HS-27A (cell line): ENCODE measurements at regions not wholly inside any gene's neighbourhood (a gene's known extent, or its start where the extent isn't known, plus 50 kb on each side); places are given as distances from the start of the nearest gene placed in this dataset.

Experiments used
- DNase-seq: peaks from one replicate; pipeline ENCODE4 v3.0.0-alpha.2; 2012; ENCODE audit warnings: low read depth, missing footprints

DNA sequence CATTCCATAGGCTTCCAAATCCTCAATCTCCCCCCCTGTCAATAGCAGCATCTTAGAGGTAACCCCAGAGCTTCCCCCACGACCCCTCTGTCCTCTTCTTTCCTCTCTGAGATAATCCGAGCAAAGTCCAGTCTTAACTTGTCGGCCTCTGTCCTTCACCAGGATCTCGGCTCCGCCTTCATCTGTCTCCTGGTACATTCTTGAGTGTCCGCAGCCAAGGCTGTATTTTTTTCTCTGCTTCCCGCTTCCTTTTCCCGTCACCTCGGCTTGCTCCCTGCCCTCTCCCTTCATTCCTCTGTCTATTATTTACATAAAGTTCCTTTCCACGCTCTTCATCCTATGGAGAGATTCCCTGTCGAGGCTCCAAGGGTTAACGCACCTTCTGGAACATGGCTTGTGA is 153.9 kb upstream of the GSC start:
- DNase-seq = no peak

GRCh38 chr14:94922595-94923239 is 152.8 kb upstream of the GSC start:
- no peak for DNase-seq

GRCh38 chr14:94921882-94922585 is 152.1 kb upstream of the GSC start:
- DNase-seq = no peak

DNA sequence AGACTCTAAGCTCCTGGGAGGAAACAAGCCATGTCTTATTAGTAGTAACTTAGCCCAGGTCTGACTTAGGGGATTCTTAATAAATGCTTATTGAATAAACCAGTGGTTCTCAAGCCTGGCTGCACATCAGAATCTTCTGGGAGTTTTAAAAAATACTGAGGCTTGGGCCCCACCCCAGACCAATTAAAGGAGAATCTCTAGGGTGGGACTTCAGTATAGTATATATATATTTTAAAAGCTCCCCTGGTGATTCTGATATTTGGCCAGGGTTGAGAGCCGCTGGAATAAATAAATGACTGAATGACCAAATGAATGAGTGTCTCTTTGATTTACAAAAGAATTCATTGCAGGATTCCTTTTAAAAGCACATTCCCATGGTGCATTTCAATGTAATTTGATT is 151.5 kb upstream of the GSC start:
- DNase-seq = no peak

DNA sequence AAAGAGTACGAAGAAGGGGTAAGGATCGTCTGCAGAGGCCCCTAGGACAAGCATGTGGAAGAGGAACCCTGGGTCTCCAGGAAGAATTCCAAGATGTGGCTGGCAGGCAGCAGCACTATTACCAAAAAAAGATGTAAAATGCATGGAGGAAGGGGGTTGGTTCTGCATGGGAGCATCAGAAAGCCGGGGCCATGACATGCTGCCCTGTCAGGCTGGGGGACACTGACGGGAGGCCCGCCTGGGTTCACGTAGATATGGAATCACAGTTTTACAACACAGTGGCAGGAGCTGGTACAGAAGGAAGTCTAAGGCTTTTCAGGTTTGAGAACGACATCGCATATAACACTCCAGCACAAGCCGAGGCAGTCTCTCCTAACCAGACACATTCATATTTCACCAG is 150.0 kb upstream of the GSC start:
- DNase-seq = no peak

DNA sequence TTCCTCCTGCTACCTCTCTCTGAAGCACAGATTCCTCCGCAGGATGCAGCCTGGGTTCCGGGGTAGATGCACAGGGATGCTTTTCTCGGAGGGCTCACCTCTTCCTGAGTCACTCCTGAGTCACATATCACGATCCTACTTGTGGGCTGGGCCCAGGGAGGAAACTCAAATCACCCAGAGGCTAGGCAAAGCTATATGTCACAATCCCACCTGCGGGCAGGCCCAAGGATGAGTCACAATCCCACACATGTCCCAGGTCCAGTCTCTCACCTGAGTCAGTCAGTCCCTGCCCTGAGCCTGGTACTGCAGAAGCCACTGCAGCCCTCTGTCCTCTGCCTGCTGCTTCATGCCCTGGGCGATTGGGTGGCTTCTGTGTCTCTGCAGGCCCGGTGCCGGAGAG is 149.0 kb upstream of the GSC start:
- no peak for DNase-seq

- no peak for DNase-seq
These were observed 147.2 kb upstream of the GSC start for GRCh38 chr14:94917041-94917600.

- DNase-seq = no peak
These were observed 144.3 kb upstream of the GSC start for GRCh38 chr14:94914191-94914590.

- no peak for DNase-seq
These were observed 137.8 kb upstream of the GSC start for GRCh38 chr14:94907626-94908261.

DNA sequence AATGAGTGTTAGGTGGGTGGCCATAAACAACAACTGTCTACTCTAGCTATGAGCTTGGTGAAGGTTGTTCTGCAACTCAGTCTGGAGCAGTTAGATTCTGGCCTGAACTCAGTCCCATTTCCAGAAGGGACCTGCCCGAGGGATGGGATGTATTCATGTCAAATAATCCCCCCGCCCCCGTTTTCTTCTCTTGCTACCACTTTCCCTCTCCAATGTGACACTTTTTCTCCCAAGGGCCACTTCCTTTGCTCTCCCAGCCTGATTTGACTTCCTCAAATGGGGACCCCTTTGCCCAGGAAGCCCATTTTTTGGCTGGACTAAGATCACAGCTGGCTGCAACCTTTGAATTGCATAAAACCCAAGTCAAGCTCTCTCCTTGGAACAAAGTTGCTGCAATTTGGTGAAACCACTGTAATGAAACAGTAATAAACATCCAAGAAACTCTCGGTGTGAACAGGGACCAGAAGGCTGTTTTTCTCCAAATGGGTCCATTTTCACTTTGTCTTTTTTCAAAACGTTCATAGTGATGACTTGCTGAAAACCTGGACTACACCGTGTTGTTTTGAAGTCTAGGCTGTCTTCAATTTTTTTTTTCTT is 137.2 kb upstream of the GSC start:
- no peak for DNase-seq

- DNase-seq = no peak
These were observed 136.7 kb upstream of the GSC start for GRCh38 chr14:94906577-94906976.

DNA sequence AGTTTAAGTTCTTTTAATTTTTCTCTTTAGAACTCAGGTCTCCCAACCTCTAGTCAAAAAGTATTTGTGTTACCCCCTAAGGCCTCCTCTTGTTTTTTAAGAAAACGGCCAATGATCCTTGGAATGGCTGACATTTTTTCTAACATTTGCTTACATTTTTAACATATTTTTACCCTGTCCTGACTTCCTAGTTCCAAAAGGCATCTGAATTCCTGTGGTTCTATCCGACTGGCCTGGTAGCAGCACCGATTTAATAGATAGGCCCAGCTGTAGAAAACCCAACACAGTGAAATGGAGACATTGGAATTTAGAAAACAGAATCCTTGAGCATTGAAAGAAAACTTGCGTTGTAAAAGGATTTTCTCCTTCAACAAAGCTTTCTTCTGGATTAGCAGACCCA is 134.7 kb upstream of the GSC start:
- peak; percentile 11 for DNase-seq

DNA sequence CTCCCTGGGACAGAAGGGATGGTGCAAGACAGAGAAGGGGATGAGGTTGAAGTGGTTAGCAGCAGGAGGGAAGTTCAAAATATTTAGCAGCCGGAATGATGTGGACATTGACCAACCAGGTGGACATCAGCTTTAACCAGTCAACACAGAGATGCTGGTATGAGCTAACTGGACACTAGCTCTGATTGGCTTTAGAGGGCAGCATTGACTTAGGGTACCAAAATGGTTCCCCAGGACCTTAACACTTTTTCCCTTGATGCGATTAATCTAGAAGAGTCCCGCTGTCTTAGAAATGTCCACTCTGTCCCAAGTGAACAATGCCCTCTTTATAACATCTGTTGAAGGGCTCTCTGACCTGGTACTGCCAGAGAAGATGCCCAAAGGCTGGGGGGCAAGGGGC is 134.0 kb upstream of the GSC start:
- DNase-seq = no peak

DNA sequence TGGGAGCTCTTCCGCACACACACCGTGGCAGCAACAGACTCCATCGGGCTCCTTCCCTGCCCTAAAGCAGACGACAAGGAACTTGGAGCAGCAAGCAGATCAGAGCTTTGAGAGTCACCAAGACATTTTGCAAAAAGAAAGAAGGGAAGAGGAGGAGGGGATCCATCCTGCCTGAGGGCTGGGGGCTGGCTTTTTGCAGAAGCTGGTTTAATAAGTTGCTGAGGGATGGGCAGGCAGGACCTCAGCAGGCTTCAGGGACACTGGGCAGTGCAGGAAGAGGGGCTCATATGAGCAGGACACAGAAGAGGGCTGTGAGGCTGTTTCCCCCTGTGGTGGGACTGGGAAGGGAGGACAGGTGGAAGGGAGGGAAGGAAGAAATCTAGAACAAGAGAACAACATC is 133.4 kb upstream of the GSC start:
- DNase-seq = no peak

DNA sequence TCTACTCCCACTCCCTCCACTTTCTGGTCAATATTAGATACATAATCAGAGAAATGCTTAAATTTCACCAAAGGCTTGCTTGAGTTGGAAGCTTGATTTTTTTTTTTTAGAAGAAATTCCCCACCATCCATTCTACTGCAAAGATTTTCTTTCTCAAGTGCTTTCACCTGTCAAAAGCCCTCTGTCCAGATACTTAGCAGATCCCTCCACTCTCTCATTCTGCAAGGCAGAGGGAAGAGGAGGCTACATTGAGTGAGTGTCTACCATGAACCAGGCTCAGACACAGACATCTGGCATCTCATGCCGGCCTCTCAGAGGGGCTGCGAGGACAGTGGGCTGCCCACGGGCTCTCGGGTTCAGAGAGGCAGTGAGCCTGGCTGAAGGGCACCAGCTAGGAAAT is 127.6 kb upstream of the GSC start:
- no peak for DNase-seq

DNA sequence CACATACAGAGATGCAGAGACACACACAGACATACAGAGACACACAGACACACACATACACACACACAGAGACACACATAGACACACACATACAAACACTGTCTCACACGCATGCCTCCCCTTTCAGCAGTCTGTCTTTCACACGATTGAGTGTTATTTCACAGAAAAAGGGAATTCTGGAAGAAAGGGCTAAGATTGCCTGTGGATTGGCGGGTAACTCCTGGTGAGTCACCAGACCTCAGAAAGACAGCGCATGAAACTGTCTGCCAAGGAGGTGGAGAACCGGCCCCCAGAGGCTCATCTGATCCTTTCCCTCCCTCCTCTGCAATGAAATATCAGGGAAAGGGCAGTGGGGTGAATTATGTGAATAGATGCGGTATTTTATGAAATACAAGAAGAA is 127.2 kb upstream of the GSC start:
- no peak for DNase-seq

- DNase-seq = no peak
These were observed 123.7 kb upstream of the GSC start for GRCh38 chr14:94893411-94894160.

- no peak for DNase-seq
These were observed 120.9 kb upstream of the GSC start for GRCh38 chr14:94890785-94891184.

- DNase-seq = no peak
These were observed 119.8 kb upstream of the GSC start for GRCh38 chr14:94889520-94890312.

GRCh38 chr14:94888121-94888520 is 118.2 kb upstream of the GSC start:
- DNase-seq = no peak

- no peak for DNase-seq
These were observed 117.7 kb upstream of the GSC start for GRCh38 chr14:94887591-94887990.
